ENCODE measurements at regions not wholly inside any gene's neighbourhood (a gene's known extent, or its start where the extent isn't known, plus 50 kb on each side); places are given as distances from the start of the nearest gene placed in this dataset.

DNA sequence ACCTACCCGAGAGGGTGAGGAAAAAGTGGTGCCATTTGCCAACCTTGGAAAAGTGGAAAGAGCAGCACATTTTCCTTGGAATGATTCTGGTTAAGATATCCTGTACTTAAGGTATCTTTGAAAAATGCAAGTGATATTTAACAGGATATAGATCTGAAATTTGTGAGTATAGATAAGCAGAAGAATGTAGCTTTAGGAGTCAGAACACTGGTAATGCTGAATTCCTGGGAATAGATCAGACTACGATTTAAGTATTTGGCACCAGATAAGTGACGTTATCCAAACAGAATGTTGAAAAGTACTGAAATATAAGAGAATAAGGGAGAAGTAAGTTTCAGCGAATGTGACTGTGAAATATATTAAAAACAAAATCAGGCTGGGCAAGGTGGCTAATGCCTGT is 210.1 kb downstream of the PCDH7 start:
- no peak for DNase-seq (ENCODE audit: low read depth)

DNA sequence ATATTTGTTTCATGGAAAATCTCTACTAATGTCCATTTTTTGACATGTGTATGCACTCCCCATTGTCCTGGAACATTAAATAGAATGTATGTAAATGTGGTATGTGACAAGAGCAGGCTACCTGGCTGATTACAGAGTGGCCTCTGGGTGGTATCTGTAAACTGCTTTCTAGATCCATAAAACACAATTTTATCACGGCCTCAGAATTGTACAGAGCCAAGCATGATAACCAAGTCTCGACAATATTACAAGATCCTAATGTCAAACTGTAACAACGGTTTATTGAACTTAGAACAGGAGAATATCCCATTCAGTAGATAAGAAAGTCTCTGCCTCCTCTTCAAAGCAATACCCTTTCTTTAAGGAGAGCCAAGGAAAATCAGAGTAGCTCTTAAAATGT is 212.4 kb downstream of the PCDH7 start:
- no peak for DNase-seq (ENCODE audit: low read depth)

DNA sequence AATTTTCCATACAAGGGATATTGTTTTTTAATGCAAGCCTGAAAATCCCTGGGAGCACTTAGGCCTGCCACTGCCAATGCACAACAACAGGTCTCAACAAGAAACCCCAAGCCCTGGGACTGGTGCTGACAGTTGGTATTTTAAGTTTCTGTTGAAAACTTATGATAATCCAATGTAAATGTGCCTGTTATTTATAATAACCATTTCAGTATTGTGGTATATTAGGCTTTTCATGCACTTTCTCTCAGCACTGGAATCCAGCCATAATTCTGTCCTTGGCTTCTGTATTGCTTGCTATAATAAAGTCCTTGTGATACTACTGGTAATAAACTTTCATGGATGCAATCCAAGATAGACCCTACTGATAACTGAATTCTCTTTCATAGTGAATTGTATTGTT is 218.9 kb downstream of the PCDH7 start:
- DNase-seq (ENCODE audit: low read depth) = no peak

DNA sequence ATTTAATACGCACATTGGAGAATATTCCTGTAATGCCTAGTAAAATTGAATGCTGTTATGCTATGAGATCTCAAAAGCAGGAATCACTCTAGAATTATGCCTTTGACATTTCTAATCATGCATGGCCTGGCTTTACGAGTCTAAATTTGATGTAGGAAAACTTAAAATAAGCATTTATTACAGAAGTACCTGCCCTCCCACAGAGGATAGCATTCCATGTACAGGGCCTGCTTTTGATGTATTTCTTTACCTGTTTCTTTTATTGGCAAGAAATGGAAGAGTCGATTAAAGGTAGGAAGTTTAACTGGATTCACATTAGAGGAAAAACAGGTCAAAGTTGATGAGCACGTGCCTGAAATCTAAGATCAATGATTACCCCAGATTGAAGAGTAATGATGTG is 219.5 kb downstream of the PCDH7 start:
- DNase-seq (ENCODE audit: low read depth) = no peak

DNA sequence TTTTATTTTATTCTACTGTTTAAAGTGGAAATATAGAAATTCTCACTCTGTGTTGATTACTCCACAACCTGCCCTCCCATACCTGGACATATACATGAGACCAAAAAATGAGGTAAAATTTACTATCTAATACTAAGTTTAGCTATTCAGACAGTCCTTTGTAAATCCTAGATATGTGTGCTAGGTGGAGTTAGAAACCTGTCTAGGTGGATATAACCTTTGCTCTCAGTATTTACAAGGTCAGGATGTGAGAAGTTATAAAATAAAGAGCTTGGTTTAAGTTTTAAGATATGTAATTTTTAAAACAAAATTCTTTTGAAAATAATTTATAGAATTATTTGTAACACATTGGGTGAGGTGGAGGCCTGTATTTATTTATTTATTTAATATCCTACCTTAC is 221.5 kb downstream of the PCDH7 start:
- DNase-seq (ENCODE audit: low read depth) = no peak

DNA sequence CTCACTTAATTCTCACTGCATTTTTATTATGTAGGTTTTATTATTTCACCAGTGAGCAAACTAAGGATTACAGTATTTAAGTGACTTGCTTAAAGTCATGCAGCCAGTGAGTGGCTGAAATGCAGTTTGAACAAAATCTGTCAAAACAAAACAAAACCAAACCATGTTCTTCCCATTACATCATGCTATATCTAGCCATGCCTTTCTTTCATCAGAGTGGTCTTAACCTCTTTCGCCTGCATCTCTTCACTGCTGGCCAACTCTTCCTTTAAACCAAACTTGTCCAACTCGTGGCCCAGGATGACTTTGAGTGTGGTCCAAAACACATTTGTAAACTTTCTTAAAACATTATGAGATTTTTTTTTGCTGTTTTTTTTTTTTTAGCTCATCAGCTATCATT is 223.2 kb downstream of the PCDH7 start:
- no peak for DNase-seq (ENCODE audit: low read depth)

DNA sequence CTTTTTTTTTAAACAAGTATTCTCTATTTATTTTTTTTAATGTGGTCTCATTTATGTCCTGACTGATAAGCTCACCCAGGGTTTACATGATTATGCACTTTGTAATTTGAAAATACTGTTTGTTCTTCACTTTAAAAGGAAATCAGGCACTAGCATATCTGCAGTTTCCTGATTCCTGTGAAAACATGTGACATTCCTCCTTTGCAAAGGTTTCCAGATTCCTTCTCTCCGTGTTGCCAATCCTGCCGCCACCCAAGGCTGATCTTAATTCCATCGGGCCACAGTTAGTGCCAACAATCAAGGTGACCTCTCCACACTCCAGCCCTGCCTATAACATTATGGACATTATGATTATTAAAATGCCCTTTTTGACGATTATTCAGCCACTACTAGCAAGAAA is 225.4 kb downstream of the PCDH7 start:
- no peak for DNase-seq (ENCODE audit: low read depth)

DNA sequence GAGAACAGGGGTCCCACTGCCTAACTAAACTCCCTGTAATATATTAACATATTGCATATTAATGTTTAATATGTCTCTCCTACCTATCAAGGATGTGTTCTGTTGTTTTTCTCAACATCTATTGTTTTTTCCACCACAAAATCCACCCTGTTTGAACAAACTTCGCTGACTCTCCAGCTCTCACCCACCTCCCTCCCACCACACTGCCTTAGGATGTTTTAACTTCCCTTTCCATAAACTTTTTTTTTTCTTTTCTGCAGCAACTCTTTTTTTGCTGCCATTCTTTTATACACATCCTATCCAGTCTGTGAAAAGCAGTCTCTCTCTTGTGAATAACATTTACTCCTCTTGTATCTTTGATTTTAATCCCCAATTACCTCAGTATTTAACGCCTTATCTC is 226.1 kb downstream of the PCDH7 start:
- no peak for DNase-seq (ENCODE audit: low read depth)

DNA sequence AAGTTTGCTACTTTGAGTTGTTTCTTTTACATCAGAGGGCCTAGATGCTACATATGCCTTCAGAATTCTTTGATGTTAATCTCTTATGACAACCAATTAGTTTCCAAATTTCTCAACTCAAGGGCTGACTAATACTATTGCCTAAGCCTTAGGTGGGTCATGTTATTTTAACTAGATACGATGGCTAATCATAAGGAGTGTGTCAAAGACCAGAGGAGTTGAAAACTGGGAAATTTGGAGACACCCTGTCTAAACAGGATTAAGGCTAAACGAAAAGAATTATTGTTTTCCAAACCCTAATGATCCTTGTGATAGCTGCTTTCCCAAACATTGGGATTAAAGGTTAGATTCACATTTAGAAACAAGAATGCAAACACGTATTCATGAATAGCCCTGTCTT is 228.5 kb downstream of the PCDH7 start:
- DNase-seq (ENCODE audit: low read depth) = no peak

DNA sequence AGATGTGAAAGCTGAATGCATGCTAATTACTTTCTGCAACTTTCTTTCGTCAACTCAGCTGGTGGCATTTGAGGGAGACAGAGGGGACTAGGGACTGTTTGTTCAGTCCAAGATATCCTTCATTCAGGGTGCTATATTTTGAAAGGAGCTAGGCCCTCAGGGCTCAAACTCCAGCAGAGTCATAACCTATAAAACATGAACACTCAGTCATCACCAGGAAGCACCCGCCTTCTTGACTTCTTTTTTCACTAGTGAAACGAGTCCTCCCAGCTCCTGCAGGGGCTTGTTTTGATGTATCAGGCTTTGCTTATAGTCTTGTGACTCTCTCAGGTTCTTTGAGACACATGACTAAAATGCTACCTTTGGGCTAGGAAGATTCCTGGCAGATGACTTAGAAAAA is 230.6 kb downstream of the PCDH7 start:
- no peak for DNase-seq (ENCODE audit: low read depth)

DNA sequence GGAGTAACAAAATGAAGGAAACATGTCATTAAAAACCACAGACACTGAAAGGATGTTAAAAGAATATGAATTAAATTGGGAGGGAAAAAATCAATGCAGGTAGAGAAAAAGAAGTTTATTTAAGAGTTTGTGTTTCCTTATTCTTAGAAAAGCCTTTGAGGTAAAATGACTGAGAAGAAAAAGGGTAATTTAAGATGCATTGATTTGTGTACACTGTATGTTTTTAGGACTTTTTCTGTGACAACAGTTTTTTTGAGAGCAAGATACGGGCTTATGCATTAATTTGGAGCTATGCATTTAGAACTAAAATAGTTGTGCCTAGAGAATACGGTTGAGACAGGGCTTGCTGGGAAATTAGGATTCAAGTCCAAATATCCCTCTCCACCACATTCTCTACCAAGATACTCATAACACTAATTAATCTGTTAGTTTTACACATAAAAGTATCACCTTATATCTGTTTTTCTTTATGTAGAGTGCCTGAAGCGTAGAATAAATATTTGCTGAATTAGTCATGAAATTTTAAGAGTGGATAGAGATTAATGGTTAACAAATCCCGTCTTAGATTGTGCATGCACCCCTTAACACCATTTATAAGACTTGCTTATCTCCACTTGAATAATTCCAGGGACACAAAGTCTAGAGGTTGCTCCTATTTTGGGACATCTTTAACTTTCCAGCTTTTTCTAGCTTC is 232.5 kb downstream of the PCDH7 start:
- DNase-seq (ENCODE audit: low read depth) = no peak

DNA sequence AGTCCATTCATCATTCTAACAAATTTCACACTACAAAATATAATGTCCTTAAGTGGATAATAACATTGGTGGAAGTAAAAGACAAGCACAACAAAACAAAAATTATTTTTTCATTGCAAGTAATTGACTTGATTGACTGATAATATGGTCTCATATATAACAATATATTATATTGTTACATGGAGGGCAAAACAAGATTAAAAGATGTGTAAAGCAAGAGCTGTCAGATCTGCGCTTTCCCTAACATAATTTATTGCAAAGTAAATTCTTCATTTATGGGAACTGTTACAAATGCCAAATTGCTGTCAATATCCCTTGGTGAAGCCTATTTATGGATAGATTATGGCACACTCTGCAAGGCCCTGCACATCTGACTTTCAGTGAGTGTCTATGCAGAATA is 233.6 kb downstream of the PCDH7 start:
- DNase-seq (ENCODE audit: low read depth) = no peak

DNA sequence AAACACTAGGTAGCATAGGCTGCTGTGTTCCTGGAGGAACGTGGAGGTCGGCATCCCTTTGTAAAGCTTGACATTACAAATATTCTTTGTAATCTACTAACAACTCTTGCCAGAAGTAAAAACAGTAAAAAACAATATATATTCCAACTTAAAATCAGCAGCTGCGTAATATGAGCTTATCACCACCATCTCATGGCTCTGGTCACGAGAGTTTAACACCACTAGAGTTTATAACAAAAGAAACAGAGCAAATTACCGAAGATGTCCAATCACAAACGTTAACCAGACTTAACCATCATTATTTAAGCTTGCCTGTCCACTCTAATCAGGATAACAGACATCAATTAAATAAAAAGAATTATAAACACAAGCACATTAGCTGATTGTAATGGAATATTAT is 236.7 kb downstream of the PCDH7 start:
- no peak for DNase-seq (ENCODE audit: low read depth)

DNA sequence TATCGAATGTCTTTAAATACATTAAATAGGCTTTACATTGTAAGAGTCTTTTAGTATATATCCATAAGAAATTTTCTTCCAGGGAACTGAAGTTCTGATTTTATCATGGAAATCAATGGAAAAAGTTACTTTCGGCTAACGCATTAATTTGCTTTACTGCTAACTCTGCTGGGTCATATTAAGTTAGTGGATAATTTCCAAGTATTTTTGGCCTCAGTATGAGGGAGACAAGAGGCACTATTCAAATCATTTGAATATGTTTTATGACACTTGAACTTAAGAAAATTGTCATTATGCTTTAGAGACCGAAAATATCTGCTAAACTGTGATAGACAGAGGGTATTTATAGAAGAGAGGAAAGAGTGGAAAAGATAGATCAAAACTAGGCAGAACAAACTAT is 237.5 kb downstream of the PCDH7 start:
- no peak for DNase-seq (ENCODE audit: low read depth)

DNA sequence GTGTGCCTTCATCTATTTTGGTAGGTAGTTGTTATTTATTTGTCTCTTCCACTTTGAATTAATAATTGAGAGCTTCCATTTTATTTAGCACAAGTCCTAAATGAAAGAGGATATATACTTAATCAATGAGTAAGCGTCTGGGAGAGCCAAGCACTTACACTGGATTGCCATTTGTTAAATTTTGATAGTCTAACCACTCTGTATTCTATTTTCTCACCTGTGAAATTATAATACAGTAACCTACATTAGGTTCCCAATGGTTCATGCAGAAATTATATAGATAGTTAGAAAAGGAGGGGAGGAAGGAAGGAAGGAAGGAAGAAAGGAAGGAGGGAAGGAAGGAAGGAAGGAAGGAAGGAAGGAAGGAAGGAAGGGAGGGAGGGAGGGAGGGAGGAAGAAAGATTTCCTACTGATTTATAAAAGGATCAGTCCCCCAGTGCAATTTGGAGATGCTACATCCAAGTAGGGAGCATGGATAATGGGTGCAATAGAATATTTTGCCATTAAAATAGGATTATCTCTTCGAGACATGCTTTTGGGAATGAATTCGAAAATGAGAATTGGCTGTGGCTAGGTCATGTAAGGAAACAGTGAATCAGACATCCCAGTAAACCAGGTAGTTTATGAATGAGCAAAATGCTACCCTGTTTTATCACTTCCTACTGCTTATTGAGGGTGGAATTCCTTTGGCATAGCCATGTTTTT is 239.8 kb downstream of the PCDH7 start:
- no peak for DNase-seq (ENCODE audit: low read depth)

DNA sequence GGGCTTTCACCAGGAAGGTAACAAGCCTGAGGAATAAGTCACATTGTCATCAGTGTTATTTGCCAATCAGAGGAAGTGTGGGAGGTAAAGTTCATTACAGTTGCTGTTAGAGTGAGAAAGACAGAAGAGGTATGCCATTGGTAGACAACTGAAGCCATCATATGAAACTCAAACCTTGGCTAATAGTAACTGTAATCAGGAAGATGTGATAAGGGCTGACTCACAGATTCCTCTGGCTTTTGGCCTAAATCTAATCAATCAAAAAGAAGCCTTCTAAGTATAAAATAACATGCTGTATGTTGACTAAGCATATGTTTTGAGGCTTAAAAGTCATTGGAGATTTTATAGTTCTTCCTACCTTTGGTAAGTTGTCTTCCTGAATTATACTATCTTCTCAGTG is 242.8 kb downstream of the PCDH7 start:
- no peak for DNase-seq (ENCODE audit: low read depth)

DNA sequence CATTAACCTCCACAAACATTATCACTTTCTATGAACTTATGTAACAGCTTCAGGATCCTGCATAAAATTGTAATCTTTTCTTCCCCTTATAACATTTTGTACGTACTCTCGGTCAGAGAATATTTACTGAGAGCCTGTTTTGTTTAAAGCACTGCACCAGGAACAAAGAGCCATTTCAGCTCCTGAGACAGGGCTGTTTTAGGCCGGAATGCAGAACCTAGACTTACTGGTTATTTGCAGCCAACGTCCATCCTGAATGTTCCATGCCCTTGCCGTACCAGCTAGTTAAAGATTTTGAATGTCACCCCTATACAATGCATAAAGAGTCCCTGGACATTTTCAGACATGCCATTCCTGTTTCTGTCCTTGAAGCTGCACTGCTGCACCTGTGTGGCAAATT is 248.8 kb downstream of the PCDH7 start:
- DNase-seq (ENCODE audit: low read depth) = no peak

DNA sequence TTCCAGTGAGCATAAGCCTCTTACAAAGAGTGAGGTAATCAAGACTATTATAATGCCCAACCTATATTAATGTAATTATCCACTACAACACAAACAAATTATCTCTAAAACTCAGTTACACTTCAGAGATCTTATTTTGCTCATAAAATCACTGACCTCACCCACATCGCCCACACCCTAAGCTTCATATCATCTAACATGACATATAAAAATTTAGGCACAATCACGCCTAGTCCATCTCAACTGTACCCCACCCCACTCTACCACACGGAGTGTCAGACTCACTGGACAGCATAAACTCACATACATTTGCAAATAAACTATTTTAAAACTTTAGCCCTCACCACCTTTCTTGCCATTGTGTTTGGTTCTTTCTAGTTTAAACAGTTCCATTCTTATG is 252.4 kb downstream of the PCDH7 start:
- DNase-seq (ENCODE audit: low read depth) = no peak

DNA sequence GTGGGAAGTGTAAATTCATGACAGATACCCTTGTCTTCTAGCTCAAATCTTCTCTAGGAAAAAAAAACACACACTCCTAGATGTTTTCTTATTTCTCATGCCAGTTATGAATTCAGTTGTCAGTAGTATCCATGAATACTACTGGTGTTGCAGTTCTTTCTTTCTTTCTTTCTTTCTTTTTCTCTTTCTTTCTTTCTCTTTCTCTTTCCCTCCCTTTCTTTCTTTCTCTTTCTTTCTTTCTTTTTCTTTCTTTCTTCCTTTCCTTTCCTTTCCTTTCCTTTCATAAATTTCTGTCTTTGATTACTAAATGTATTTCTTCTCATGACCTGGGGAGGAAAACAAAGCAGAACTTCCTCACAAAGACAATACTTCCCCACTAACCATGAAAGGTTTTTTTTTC is 253.8 kb downstream of the PCDH7 start:
- no peak for DNase-seq (ENCODE audit: low read depth)

DNA sequence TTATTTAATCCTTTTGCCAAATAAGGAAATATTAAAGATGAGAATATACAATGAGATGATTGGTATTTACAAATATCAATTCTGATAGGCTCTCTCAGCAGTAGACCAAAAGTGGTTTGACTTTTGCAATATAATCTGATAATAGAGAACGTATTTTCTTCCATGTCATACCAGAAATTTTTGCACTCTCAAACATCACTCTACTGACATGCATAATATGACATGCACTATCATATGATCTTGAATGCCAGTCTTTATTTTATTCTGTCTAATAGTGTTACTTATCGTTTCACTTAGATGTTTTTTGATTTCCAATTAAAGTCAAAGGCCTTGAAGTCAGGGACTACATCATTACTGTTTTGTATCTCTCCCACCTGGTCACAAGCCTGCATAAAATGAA is 259.2 kb downstream of the PCDH7 start:
- DNase-seq (ENCODE audit: low read depth) = no peak

DNA sequence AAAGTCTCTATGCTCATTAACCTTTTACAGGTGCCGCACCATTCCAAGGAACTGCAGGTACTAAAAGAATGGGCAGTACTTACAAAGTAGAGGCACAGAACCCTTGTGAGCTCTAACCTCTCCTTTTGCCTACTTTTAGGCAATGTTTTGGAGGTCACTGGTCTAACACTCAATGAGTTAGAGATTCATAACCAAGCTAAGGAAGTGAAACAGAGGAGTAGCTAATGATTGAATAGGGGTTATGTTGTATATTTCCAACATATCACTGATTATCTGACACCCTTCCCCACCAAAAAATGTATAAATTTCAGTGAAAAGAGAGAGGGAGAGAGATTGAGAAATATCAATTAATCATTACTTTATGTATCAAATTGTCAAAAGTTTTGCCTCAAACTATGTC is 269.3 kb downstream of the PCDH7 start:
- DNase-seq (ENCODE audit: low read depth) = no peak

DNA sequence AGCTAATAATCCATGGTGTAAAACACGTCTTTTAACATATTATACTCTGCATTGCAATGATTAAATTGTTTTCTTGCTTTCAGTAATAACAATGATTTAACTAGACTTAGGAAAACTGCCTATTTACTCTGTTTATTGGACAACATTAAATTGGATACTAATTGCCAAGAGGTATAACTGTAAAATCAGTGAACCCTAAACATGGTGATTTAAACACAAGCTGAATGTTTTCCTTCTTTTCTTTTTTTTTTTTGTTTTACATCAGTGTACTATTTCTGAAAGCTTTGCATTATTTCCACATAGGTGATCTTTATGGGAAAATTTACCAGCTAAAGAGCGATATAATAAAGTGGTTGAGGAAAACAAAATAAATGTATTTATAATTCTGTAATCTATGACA is 276.7 kb downstream of the PCDH7 start:
- DNase-seq (ENCODE audit: low read depth) = no peak

DNA sequence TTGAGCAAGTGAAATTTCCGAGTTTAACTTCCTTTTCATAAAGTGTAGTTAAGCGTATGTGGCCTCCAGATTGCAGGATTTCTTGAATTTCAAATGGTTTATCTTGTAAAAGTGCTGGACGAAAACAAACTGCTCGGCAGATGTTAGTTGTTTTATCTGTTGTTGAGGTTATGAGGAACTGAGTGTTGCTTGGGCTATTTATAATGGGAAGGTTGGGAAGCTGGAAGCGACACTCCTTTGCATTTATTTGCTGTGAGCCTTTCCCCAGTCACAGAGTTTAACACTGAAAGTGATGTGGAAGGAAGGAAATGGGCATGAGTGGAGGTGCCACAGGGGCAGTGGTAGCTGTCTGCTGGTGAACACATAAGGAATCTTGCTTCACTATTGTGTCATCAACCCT is 284.9 kb downstream of the PCDH7 start:
- DNase-seq (ENCODE audit: low read depth) = no peak
